Endothelial cell of umbilical vein (primary cell): ENCODE measurements at regions not wholly inside any gene's neighbourhood (a gene's known extent, or its start where the extent isn't known, plus 50 kb on each side); places are given as distances from the start of the nearest gene placed in this dataset.

Experiments
- BruUV-seq: library from RNA; stranded (reverse); fragments of 400-500 nt; replicated peaks from 2 replicates; lab custom pipeline; 2021; lab: Mats Ljungman, UMichigan
- CTCF ChIA-PET: fragments of 300-600, 350-600 bp; sonication (Branson Sonifier 250); formaldehyde crosslinking; loops from one replicate; lab custom pipeline; 2021; ENCODE audit warnings: antibody characterized with exemption, inconsistent platforms; lab: Charles Lee
- POLR2A ChIA-PET: fragments of 300-600, 350-600 bp; sonication (Branson Sonifier 250); formaldehyde crosslinking; loops from one replicate; lab custom pipeline; 2021; ENCODE audit warnings: antibody characterized with exemption, inconsistent platforms; lab: Charles Lee
- DNase-seq: peaks from one replicate; pipeline ENCODE4 v3.0.0-alpha.2; 2011; ENCODE audit warnings: low read depth, low spot score
- FAIRE-seq: peaks from 2 replicates; lab custom pipeline; 2011; peaks lifted over from hg19 to GRCh38; lab: Jason Lieb, UNC
- H2AFZ ChIP-seq: 2 replicates; pipeline ENCODE4 v1.6.0; 2012; ENCODE audit warnings: low read depth, low read length, control low read depth, inconsistent platforms
- H3K27ac ChIP-seq: 2 replicates; pipeline ENCODE4 v1.5.1; 2011; ENCODE audit warnings: low read depth, mild to moderate bottlenecking, control low read depth, low read length, moderate library complexity; ENCODE audit not compliant: insufficient read depth
- H3K27me3 ChIP-seq, 2 experiments: 2 replicates each; pipeline versions ENCODE4 v1.6.0 to v1.6.1; 2011; ENCODE audit warnings: low read length in 2 of 2, mixed read lengths in 1 of 2; ENCODE audit not compliant: control insufficient read depth in 2 of 2, insufficient read depth in 2 of 2
- H3K36me3 ChIP-seq, 2 experiments: 2 replicates in 1 of 2; 3 replicates in 1 of 2; pipeline ENCODE4 v1.5.1; 2011; ENCODE audit warnings: low read length in 2 of 2, mild to moderate bottlenecking in 1 of 2, moderate library complexity in 1 of 2; ENCODE audit not compliant: control insufficient read depth in 2 of 2, insufficient read depth in 2 of 2; ENCODE audit errors: extremely low read depth in 1 of 2
- H3K4me1 ChIP-seq: 3 replicates; pipeline ENCODE4 v1.5.1; 2011; ENCODE audit warnings: mild to moderate bottlenecking, low read length; ENCODE audit not compliant: control insufficient read depth, insufficient read depth; ENCODE audit errors: extremely low read depth
- H3K4me2 ChIP-seq: 2 replicates; pipeline ENCODE4 v1.6.1; 2011; ENCODE audit warnings: low read length, control low read depth, mixed read lengths; ENCODE audit not compliant: insufficient read depth
- H3K4me3 ChIP-seq, 3 experiments: fragments of 200-600 bp in 1 of 3; sonication (generic), shearing (Covaris generic) in 1 of 3; replicated peaks in 1 of 3; 2 replicates each; pipeline ENCODE4 v1.5.1; 2011 to 2016; ENCODE audit warnings: control low read depth in 3 of 3, low read length in 3 of 3, mild to moderate bottlenecking in 2 of 3, inconsistent platforms in 1 of 3, low read depth in 1 of 3, moderate library complexity in 1 of 3; ENCODE audit not compliant: insufficient read depth in 1 of 3
- H3K79me2 ChIP-seq: 2 replicates; pipeline ENCODE4 v1.6.0; 2012; ENCODE audit warnings: low read length, inconsistent platforms; ENCODE audit not compliant: control insufficient read depth, insufficient read depth
- H3K9ac ChIP-seq: replicated peaks from 2 replicates; pipeline ENCODE3; 2011; ENCODE audit warnings: low read length, control low read depth; ENCODE audit not compliant: insufficient read depth; ENCODE audit errors: extremely low read depth
- H3K9me1 ChIP-seq: replicated peaks from 3 replicates; pipeline ENCODE4 v1.6.0; 2011; ENCODE audit warnings: mild to moderate bottlenecking, low read length; ENCODE audit not compliant: control insufficient read depth, insufficient read depth; ENCODE audit errors: extremely low read depth
- H3K9me3 ChIP-seq: replicated peaks from 2 replicates; pipeline ENCODE4 v1.5.1; 2012; ENCODE audit warnings: low read length, inconsistent platforms; ENCODE audit not compliant: control insufficient read depth, insufficient read depth
- H4K20me1 ChIP-seq: replicated peaks from 2 replicates; pipeline ENCODE3; 2011; ENCODE audit warnings: mild to moderate bottlenecking, low read length; ENCODE audit not compliant: control insufficient read depth, insufficient read depth; ENCODE audit errors: extremely low read depth
- CTCF ChIP-seq, 2 donors: IDR thresholded peaks; 1 replicate in 1 of 2; 2 replicates in 1 of 2; pipeline ENCODE4 v1.5.1; 2011; ENCODE audit warnings: low read length in 2 of 2, mild to moderate bottlenecking in 2 of 2, moderate library complexity in 2 of 2, control low read depth in 1 of 2, inconsistent platforms in 1 of 2, low read depth in 1 of 2; ENCODE audit not compliant: insufficient read depth in 1 of 2; ENCODE audit errors: extremely low read depth in 1 of 2
- EZH2 ChIP-seq: IDR thresholded peaks from 2 replicates; pipeline ENCODE4 v1.6.1; 2012; ENCODE audit warnings: borderline replicate concordance, low read depth, mild to moderate bottlenecking, moderate library complexity, low read length, inconsistent platforms; ENCODE audit not compliant: severe bottlenecking
- FOS ChIP-seq: IDR thresholded peaks from 2 replicates; pipeline ENCODE4 v1.6.1; 2011; ENCODE audit warnings: mild to moderate bottlenecking, low read length, moderate library complexity, borderline replicate concordance; ENCODE audit not compliant: insufficient read depth
- GATA2 ChIP-seq: IDR thresholded peaks from 2 replicates; pipeline ENCODE4 v1.7.0; 2011; ENCODE audit warnings: low read depth, mild to moderate bottlenecking, moderate library complexity, mixed read lengths, low read length; ENCODE audit not compliant: insufficient read length, insufficient read depth
- JUN ChIP-seq: IDR thresholded peaks from 2 replicates; pipeline ENCODE4 v1.6.1; 2011; ENCODE audit warnings: borderline replicate concordance, low read depth; ENCODE audit not compliant: insufficient read length, insufficient read depth
- MAX ChIP-seq: IDR thresholded peaks from 2 replicates; pipeline ENCODE4 v1.6.1; 2011; ENCODE audit not compliant: insufficient read depth, insufficient read length
- MYC ChIP-seq: IDR thresholded peaks from one replicate; pipeline ENCODE4 v1.6.1; 2011; ENCODE audit warnings: mild to moderate bottlenecking, low read depth, low read length
- POLR2A ChIP-seq: IDR thresholded peaks from 2 replicates; pipeline ENCODE4 v1.6.1; 2012; ENCODE audit warnings: low read depth, mild to moderate bottlenecking, control low read depth, low read length
- POLR2AphosphoS5 ChIP-seq: IDR thresholded peaks from 2 replicates; pipeline ENCODE4 v1.6.1; 2012; ENCODE audit warnings: low read depth, mild to moderate bottlenecking, control low read depth, low read length, moderate library complexity; ENCODE audit not compliant: insufficient read depth
- dilution Hi-C: fragments of 300-500 bp; cut with MboI; formaldehyde crosslinking; loops from one replicate; pipeline ENCODE4 v1.15.0; 2019; ENCODE audit warnings: low sequenced_read_pairs; ENCODE audit not compliant: extremely low pct_ligation_motif_present
- intact Hi-C: fragments of 100-400 bp; cut with micrococcal nuclease; formaldehyde crosslinking; loops from one replicate; pipeline ENCODE4 v1.10.0; 2022

- H3K9me1 ChIP-seq = no peaks in the 10 kb centered on the region
- no peaks in the 10 kb centered on the region for H3K27me3 ChIP-seq
- no peaks in the 10 kb centered on the region for H3K9me3 ChIP-seq
- no peaks in the 10 kb centered on the region for H3K4me1 ChIP-seq
- CTCF ChIA-PET = interaction anchor here (0.6 kb wide), 1 partner anchor 24 kb away, joined by 3 read pairs; no protein-coding TSS in a partner anchor
- no peak overlapping the region for H3K4me2 ChIP-seq
- FAIRE-seq = no peak
- intact Hi-C loops = no loop called here
- POLR2A ChIA-PET = no interaction called here
- H3K9ac ChIP-seq = no peak overlapping the region
- no peaks in the 10 kb centered on the region for H4K20me1 ChIP-seq
- H3K4me3 ChIP-seq = no peak overlapping the region
- TF ChIP-seq POLR2A (no peak), EZH2 (no peak), GATA2 (no peak), POLR2AphosphoS5 (no peak), MAX (no peak), JUN (no peak), MYC (no peak), CTCF (IDR thresholded peaks at IDR 0.05; ENCODE audit: extremely low read depth in 1 of 2, insufficient read depth in 1 of 2, low read depth in 1 of 2, low read length in 2 of 2) (no peak), FOS (no peak)
- no peaks in the 10 kb centered on the region for H3K36me3 ChIP-seq
- no peaks in the 10 kb centered on the region for H3K79me2 ChIP-seq
- dilution Hi-C loops = no loop called here
- DNase-seq = no peak
- H3K27ac ChIP-seq = no peak overlapping the region
- no peak overlapping the region for H2AFZ ChIP-seq
- BruUV-seq = no TSS peak
These were observed 108.8 kb upstream of the ARHGAP5 start for GRCh38 chr14:31968107-31968810.
